ENCODE measurements at regions not wholly inside any gene's neighbourhood (a gene's known extent, or its start where the extent isn't known, plus 50 kb on each side); places are given as distances from the start of the nearest gene placed in this dataset.

DNA sequence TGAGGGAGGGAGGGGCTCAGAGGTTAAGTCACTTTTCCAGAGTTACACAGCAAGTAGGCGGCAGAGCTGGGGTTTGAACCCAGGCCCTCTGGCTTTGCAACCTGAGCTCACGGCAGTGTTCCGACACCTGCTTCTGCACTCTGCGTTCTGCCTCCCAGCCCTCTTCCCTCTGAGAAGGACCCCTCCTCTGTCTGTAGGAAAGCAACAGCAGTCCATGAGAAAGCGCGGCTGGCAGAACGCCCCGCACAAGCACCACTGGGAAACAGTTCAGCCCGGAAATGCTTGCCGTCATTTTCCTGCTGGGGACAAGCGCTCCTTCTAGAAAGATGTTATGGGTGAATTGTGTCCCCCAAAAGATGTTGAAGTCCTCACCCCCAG lies 241.1 kb downstream of the NPHP4 start:
- Mint-ChIP-seq H3K4me1 (ENCODE audit: low read depth) (no peaks in the 10 kb centered on the region), H3K36me3 (ENCODE audit: low read depth) (no peaks in the 10 kb centered on the region), H3K4me3 (no peak overlapping the region), H3K27ac (no peak overlapping the region), H3K9me3 (no peaks in the 10 kb centered on the region), H3K27me3 (peaks cover 2% of the 10 kb centered on the region)
- ATAC-seq (no peak), DNase-seq (no peak)
- intact Hi-C loops (cut with micrococcal nuclease), result no loop called here
- TF ChIP-seq, protein P1, sequence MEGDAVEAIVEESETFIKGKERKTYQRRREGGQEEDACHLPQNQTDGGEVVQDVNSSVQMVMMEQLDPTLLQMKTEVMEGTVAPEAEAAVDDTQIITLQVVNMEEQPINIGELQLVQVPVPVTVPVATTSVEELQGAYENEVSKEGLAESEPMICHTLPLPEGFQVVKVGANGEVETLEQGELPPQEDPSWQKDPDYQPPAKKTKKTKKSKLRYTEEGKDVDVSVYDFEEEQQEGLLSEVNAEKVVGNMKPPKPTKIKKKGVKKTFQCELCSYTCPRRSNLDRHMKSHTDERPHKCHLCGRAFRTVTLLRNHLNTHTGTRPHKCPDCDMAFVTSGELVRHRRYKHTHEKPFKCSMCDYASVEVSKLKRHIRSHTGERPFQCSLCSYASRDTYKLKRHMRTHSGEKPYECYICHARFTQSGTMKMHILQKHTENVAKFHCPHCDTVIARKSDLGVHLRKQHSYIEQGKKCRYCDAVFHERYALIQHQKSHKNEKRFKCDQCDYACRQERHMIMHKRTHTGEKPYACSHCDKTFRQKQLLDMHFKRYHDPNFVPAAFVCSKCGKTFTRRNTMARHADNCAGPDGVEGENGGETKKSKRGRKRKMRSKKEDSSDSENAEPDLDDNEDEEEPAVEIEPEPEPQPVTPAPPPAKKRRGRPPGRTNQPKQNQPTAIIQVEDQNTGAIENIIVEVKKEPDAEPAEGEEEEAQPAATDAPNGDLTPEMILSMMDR (IDR thresholded peaks at IDR 0.05), result no peak
- CTCF ChIA-PET, result no interaction called here
- POLR2A ChIA-PET, result no interaction called here

DNA sequence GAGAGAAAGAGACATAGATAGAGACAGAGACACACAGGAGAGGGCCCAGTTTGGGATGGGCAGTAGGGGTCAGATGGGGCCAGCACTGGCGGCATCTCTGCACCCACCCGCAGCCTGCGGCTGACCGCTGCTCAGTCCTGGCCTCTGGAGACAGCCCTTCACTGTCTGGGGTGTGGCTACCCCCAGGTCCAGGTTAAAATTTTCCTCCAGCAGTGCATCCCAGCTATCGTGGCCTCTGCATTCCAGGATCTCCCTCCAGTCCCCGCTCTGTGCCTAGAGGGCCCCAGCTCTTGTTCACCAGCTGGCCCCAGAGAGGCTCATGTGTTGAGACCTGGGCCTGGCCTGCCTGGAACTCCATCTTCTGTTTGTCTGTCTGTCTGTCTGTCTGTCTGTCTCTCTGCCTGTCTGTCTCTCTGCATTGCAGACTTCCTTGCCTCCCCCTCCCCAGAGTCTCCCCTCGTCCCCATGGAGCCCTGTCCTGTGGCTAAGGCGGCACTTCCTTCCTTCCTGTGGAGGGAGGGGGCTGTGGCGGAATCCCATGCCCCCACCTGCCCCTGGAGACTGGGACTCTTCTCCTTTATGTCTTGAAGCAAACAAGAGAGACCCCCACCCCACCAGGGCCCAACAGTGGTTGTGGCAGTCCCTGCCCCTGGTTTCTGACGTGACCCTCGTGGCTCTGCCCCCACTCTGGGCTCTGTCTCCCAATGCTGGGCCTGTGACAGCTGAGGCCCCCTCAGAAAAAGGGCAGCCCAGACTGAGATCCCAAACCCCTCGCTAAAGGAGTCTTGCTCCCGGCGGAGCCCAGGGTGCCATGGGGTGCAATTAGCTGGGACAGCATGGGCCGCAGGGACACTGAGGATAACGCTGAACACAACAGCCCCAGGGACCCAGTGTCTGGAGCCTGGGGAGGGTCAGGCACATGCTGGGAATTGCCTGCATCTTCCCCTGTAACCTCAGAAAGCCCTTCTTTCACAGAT lies 241.8 kb downstream of the NPHP4 start:
- H3K4me3 Mint-ChIP-seq, result no peak overlapping the region
- ATAC-seq, result no peak
- peaks cover 6% of the 10 kb centered on the region for H3K27me3 Mint-ChIP-seq
- TF ChIP-seq, protein P1 (IDR thresholded peaks at IDR 0.05), result no peak
- H3K9me3 Mint-ChIP-seq, result no peaks in the 10 kb centered on the region
- intact Hi-C loops (cut with micrococcal nuclease), result no loop called here
- no peak overlapping the region for H3K27ac Mint-ChIP-seq
- H3K4me1 Mint-ChIP-seq (ENCODE audit: low read depth), result no peaks in the 10 kb centered on the region
- no peak for DNase-seq
- ChIA-PET CTCF (interaction anchor here (0.6 kb wide), 1 partner anchor 978 kb away, joined by 3 read pairs; no protein-coding TSS in a partner anchor), POLR2A (no interaction called here)
- no peaks in the 10 kb centered on the region for H3K36me3 Mint-ChIP-seq (ENCODE audit: low read depth)

DNA sequence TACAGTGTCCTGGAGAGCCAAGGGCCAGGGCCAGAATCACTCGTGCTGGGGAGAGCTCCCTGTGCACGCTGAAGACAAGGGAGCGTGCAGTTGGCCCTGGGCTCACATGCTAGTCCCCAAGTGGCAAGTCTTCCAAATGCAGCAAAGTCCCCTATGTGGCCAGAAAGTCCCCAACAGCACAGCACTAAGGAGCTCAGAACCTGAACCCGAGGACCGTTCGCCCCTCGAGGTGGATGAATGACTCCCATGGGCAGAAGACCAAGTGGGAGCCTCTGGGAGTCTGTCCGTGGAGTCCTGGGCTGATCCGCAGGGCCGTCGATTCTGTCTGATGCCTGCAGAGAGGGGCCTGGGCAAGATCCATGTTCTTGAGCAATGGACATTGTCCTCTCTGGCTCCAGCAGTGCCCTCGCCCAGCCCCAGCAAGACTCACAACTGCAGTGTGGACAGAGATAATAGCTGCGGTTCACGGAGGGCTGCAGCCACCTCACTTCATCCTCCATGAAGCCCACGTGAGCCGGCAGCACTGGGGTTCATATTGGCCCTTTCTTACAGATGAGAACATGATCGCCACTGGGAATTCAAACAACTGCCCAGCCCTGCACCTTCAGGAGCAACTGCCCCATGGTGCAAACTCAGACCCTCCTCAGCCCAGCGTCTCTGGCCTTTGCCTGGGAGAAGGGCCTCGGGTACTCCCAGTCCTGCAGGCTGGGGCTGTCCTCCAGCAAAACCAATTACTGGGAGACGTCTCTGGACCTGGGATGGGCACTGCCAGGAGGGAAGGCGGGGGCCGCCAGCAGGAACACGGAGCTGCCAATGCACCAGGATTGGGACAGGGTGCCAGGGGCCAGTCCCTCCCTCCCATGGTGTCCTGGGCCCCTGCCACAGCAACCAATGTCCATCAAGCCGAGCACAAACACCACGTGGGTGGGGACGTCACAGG lies 243.7 kb downstream of the NPHP4 start:
- CTCF ChIA-PET, result no interaction called here
- Mint-ChIP-seq H3K4me3 (no peak overlapping the region), H3K27ac (no peak overlapping the region), H3K9me3 (no peaks in the 10 kb centered on the region), H3K4me1 (ENCODE audit: low read depth) (no peaks in the 10 kb centered on the region), H3K27me3 (peaks cover 14% of the 10 kb centered on the region), H3K36me3 (ENCODE audit: low read depth) (no peaks in the 10 kb centered on the region)
- POLR2A ChIA-PET, result no interaction called here
- TF ChIP-seq, protein P1 (IDR thresholded peaks at IDR 0.05), result no peak
- intact Hi-C loops (cut with micrococcal nuclease), result no loop called here
- DNase-seq (no peak), ATAC-seq (no peak)

DNA sequence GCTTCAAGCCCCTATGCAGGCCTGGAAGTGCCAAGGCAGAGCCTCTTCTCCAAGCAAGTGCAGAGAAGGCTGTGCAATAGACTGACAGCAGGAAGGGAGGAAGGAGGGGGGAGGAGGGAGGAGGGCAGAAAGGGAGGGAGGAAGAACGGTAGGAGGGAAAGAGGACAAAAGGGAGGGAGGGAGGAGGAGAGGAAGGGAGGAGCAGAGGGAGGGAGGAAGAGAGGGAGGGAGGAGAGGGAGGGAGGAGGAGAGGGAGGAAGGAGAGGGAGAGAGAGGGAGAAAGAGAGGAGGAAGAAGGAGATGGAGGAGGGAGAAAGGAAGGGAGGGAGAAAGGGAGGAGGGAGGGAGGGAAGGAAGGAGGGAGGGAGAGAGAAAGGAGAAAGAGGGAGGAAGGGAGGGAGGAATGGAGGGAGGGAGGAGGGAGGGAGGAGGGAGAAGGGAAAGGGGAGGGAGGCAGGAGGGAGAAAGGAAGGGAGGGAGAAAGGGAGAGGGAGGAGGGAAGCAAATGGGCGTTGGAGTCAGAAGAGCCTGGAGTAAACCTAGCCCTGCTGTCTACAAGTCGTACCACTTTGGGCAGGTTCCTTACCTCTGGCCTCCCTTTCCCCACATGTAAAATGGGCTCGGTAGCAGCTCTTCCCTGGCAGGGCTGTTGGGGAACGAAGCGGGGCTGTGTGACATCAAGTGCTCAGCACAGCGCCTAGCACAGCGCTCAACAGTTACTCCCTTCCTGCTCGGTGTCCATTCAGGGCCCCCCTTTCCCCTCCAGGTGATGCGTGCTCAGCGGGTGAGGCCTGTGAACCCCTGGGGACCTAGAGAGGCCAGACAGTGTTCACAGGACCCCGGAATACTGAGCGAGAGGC lies 244.6 kb downstream of the NPHP4 start:
- Mint-ChIP-seq H3K4me1 (ENCODE audit: low read depth) (no peaks in the 10 kb centered on the region), H3K4me3 (no peak overlapping the region), H3K27me3 (peaks cover 14% of the 10 kb centered on the region), H3K36me3 (ENCODE audit: low read depth) (no peaks in the 10 kb centered on the region), H3K9me3 (no peaks in the 10 kb centered on the region), H3K27ac (no peak overlapping the region)
- intact Hi-C loops (cut with micrococcal nuclease), result loop anchor here (2.0 kb wide), 2 partner anchors 111 to 237 kb away; no protein-coding TSS in a partner anchor
- CTCF ChIA-PET, result no interaction called here
- DNase-seq, result no peak
- TF ChIP-seq, protein P1 (IDR thresholded peaks at IDR 0.05), result no peak
- POLR2A ChIA-PET, result no interaction called here
- no peak for ATAC-seq

Data from activated CD8-positive, alpha-beta T cell treated with anti-CD3 and anti-CD28 coated beads for 36 hours (primary cell).